ENCODE measurements at regions not wholly inside any gene's neighbourhood (a gene's known extent, or its start where the extent isn't known, plus 50 kb on each side); places are given as distances from the start of the nearest gene placed in this dataset.

- TF ChIP-seq CTCF (IDR thresholded peaks at IDR 0.05; ENCODE audit: insufficient read depth, missing control alignments), result no peak
- DNase-seq (ENCODE audit: insufficient read length, low spot score), result no peak
- FAIRE-seq, result no peak
These were observed 85.0 kb upstream of the SLC38A4 start for GRCh38 chr12:46910830-46911229.

- TF ChIP-seq CTCF (IDR thresholded peaks at IDR 0.05; ENCODE audit: insufficient read depth, missing control alignments), result no peak
- no peak for FAIRE-seq
- DNase-seq (ENCODE audit: insufficient read length, low spot score), result no peak
These were observed 88.5 kb upstream of the SLC38A4 start for GRCh38 chr12:46914336-46914735.

GRCh38 chr12:46915082-46915481, 89.3 kb upstream of the SLC38A4 start:
- no peak for TF ChIP-seq CTCF (IDR thresholded peaks at IDR 0.05; ENCODE audit: insufficient read depth, missing control alignments)
- DNase-seq (ENCODE audit: insufficient read length, low spot score) (no peak), FAIRE-seq (no peak)

- TF ChIP-seq CTCF (IDR thresholded peaks at IDR 0.05; ENCODE audit: insufficient read depth, missing control alignments), result no peak
- FAIRE-seq (no peak), DNase-seq (ENCODE audit: insufficient read length, low spot score) (no peak)
These were observed 90.0 kb upstream of the SLC38A4 start for GRCh38 chr12:46915836-46916235.

- DNase-seq (ENCODE audit: insufficient read length, low spot score) (no peak), FAIRE-seq (no peak)
- no peak for TF ChIP-seq CTCF (IDR thresholded peaks at IDR 0.05; ENCODE audit: insufficient read depth, missing control alignments)
These were observed 91.1 kb upstream of the SLC38A4 start for GRCh38 chr12:46916796-46917419.

- TF ChIP-seq CTCF (IDR thresholded peaks at IDR 0.05; ENCODE audit: insufficient read depth, missing control alignments), result no peak
- no peak for DNase-seq (ENCODE audit: insufficient read length, low spot score)
- FAIRE-seq, result no peak
These were observed 92.0 kb upstream of the SLC38A4 start for GRCh38 chr12:46917821-46918220.

- no peak for FAIRE-seq
- no peak for DNase-seq (ENCODE audit: insufficient read length, low spot score)
- TF ChIP-seq CTCF (IDR thresholded peaks at IDR 0.05; ENCODE audit: insufficient read depth, missing control alignments), result no peak
These were observed 92.8 kb upstream of the SLC38A4 start for GRCh38 chr12:46918631-46919030.
